ENCODE measurements at regions not wholly inside any gene's neighbourhood (a gene's known extent, or its start where the extent isn't known, plus 50 kb on each side); places are given as distances from the start of the nearest gene placed in this dataset.

GRCh38 chrX:87063642-87064041 lies 454.0 kb upstream of the KLHL4 start:
- POLR2A ChIA-PET: no interaction called here
- no peaks in the 10 kb centered on the region for H3K36me3 ChIP-seq (ENCODE audit: control insufficient read depth, insufficient read depth, low read length)
- H3K4me3 ChIP-seq (ENCODE audit: low read depth in 2 of 2, low read length in 2 of 2): no peak overlapping the region
- intact Hi-C loops (cut with micrococcal nuclease; ENCODE audit: unreplicated experiment): no loop called here
- H3K9me3 ChIP-seq (ENCODE audit: control insufficient read depth, insufficient read depth, low read depth, low read length): no peaks in the 10 kb centered on the region
- no peak for ATAC-seq
- TF ChIP-seq SIN3A (IDR thresholded peaks at IDR 0.05; ENCODE audit: borderline replicate concordance, insufficient read depth, low read depth, low read length) (no peak), TCF7L2 (IDR thresholded peaks at IDR 0.05; ENCODE audit: low read depth, low read length) (no peak), POLR2AphosphoS5 (IDR thresholded peaks at IDR 0.05; ENCODE audit: low read depth, low read length) (no peak)
- no TSS peak for BruUV-seq (replicated peaks)
- no peak for DNase-seq (ENCODE audit: low read depth, low spot score)
- H3K27me3 ChIP-seq (ENCODE audit: control insufficient read depth, insufficient read depth, low read length): no peaks in the 10 kb centered on the region
- CTCF ChIA-PET: no interaction called here
- no peak overlapping the region for H3K27ac ChIP-seq (ENCODE audit: low read length)
- in situ Hi-C loops (cut with HindIII; ENCODE audit: low pct_unique_long_range_greater_than_20kb, low sequenced_read_pairs): no loop called here
- no peaks in the 10 kb centered on the region for H3K4me1 ChIP-seq (ENCODE audit: control insufficient read depth, insufficient read depth, low read length)

- intact Hi-C loops (cut with micrococcal nuclease; ENCODE audit: unreplicated experiment) (no loop called here), in situ Hi-C loops (cut with HindIII; ENCODE audit: low pct_unique_long_range_greater_than_20kb, low sequenced_read_pairs) (no loop called here)
- no peaks in the 10 kb centered on the region for H3K27me3 ChIP-seq (ENCODE audit: control insufficient read depth, insufficient read depth, low read length)
- H3K4me3 ChIP-seq (ENCODE audit: low read depth in 2 of 2, low read length in 2 of 2): no peak overlapping the region
- POLR2A ChIA-PET: no interaction called here
- no peaks in the 10 kb centered on the region for H3K36me3 ChIP-seq (ENCODE audit: control insufficient read depth, insufficient read depth, low read length)
- DNase-seq (ENCODE audit: low read depth, low spot score): no peak
- CTCF ChIA-PET: no interaction called here
- ATAC-seq: no peak
- no TSS peak for BruUV-seq (replicated peaks)
- no peaks in the 10 kb centered on the region for H3K4me1 ChIP-seq (ENCODE audit: control insufficient read depth, insufficient read depth, low read length)
- H3K27ac ChIP-seq (ENCODE audit: low read length): no peak overlapping the region
- no peaks in the 10 kb centered on the region for H3K9me3 ChIP-seq (ENCODE audit: control insufficient read depth, insufficient read depth, low read depth, low read length)
- TF ChIP-seq SIN3A (IDR thresholded peaks at IDR 0.05; ENCODE audit: borderline replicate concordance, insufficient read depth, low read depth, low read length) (no peak), POLR2AphosphoS5 (IDR thresholded peaks at IDR 0.05; ENCODE audit: low read depth, low read length) (no peak), CTCF (IDR thresholded peaks at IDR 0.05) (no peak), TCF7L2 (IDR thresholded peaks at IDR 0.05; ENCODE audit: low read depth, low read length) (no peak), REST (IDR thresholded peaks at IDR 0.05; ENCODE audit: insufficient read depth in 1 of 2, low read depth in 2 of 2, low read length in 1 of 2) (no peak)
These were observed 453.1 kb upstream of the KLHL4 start for GRCh38 chrX:87064502-87064901.

- Histone ChIP-seq H3K27ac (ENCODE audit: low read length) (no peak overlapping the region), H3K36me3 (ENCODE audit: control insufficient read depth, insufficient read depth, low read length) (no peaks in the 10 kb centered on the region), H3K27me3 (ENCODE audit: control insufficient read depth, insufficient read depth, low read length) (no peaks in the 10 kb centered on the region), H3K9me3 (ENCODE audit: control insufficient read depth, insufficient read depth, low read depth, low read length) (no peaks in the 10 kb centered on the region), H3K4me3 (ENCODE audit: low read depth in 2 of 2, low read length in 2 of 2) (no peak overlapping the region), H3K4me1 (ENCODE audit: control insufficient read depth, insufficient read depth, low read length) (no peaks in the 10 kb centered on the region)
- ChIA-PET CTCF (no interaction called here), POLR2A (no interaction called here)
- no peak for TF ChIP-seq SIN3A (IDR thresholded peaks at IDR 0.05; ENCODE audit: borderline replicate concordance, insufficient read depth, low read depth, low read length)
- no peak for TF ChIP-seq TCF7L2 (IDR thresholded peaks at IDR 0.05; ENCODE audit: low read depth, low read length)
- no peak for TF ChIP-seq POLR2AphosphoS5 (IDR thresholded peaks at IDR 0.05; ENCODE audit: low read depth, low read length)
- TF ChIP-seq CTCF (IDR thresholded peaks at IDR 0.05): no peak
- TF ChIP-seq REST (IDR thresholded peaks at IDR 0.05; ENCODE audit: insufficient read depth in 1 of 2, low read depth in 2 of 2, low read length in 1 of 2): no peak
- DNase-seq (ENCODE audit: low read depth, low spot score) (no peak), ATAC-seq (no peak)
- intact Hi-C loops (cut with micrococcal nuclease; ENCODE audit: unreplicated experiment) (no loop called here), in situ Hi-C loops (cut with HindIII; ENCODE audit: low pct_unique_long_range_greater_than_20kb, low sequenced_read_pairs) (no loop called here)
- BruUV-seq (replicated peaks): no TSS peak
These were observed 449.7 kb upstream of the KLHL4 start for GRCh38 chrX:87067795-87068369.

Data from Panc1 (cell line).